Endothelial cell of umbilical vein (primary cell): ENCODE measurements at regions not wholly inside any gene's neighbourhood (a gene's known extent, or its start where the extent isn't known, plus 50 kb on each side); places are given as distances from the start of the nearest gene placed in this dataset.

Experiments
- BruUV-seq: library from RNA; stranded (reverse); fragments of 400-500 nt; replicated peaks from 2 replicates; lab custom pipeline; 2021; lab: Mats Ljungman, UMichigan
- CTCF ChIA-PET: fragments of 300-600, 350-600 bp; sonication (Branson Sonifier 250); formaldehyde crosslinking; loops from one replicate; lab custom pipeline; 2021; ENCODE audit warnings: antibody characterized with exemption, inconsistent platforms; lab: Charles Lee
- POLR2A ChIA-PET: fragments of 300-600, 350-600 bp; sonication (Branson Sonifier 250); formaldehyde crosslinking; loops from one replicate; lab custom pipeline; 2021; ENCODE audit warnings: antibody characterized with exemption, inconsistent platforms; lab: Charles Lee
- DNase-seq: peaks from one replicate; pipeline ENCODE4 v3.0.0-alpha.2; 2011; ENCODE audit warnings: low read depth, low spot score
- FAIRE-seq: peaks from 2 replicates; lab custom pipeline; 2011; peaks lifted over from hg19 to GRCh38; lab: Jason Lieb, UNC
- H2AFZ ChIP-seq: 2 replicates; pipeline ENCODE4 v1.6.0; 2012; ENCODE audit warnings: low read depth, low read length, control low read depth, inconsistent platforms
- H3K27ac ChIP-seq: 2 replicates; pipeline ENCODE4 v1.5.1; 2011; ENCODE audit warnings: low read depth, mild to moderate bottlenecking, control low read depth, low read length, moderate library complexity; ENCODE audit not compliant: insufficient read depth
- H3K27me3 ChIP-seq, 2 experiments: 2 replicates each; pipeline versions ENCODE4 v1.6.0 to v1.6.1; 2011; ENCODE audit warnings: low read length in 2 of 2, mixed read lengths in 1 of 2; ENCODE audit not compliant: control insufficient read depth in 2 of 2, insufficient read depth in 2 of 2
- H3K36me3 ChIP-seq, 2 experiments: 2 replicates in 1 of 2; 3 replicates in 1 of 2; pipeline ENCODE4 v1.5.1; 2011; ENCODE audit warnings: low read length in 2 of 2, mild to moderate bottlenecking in 1 of 2, moderate library complexity in 1 of 2; ENCODE audit not compliant: control insufficient read depth in 2 of 2, insufficient read depth in 2 of 2; ENCODE audit errors: extremely low read depth in 1 of 2
- H3K4me1 ChIP-seq: 3 replicates; pipeline ENCODE4 v1.5.1; 2011; ENCODE audit warnings: mild to moderate bottlenecking, low read length; ENCODE audit not compliant: control insufficient read depth, insufficient read depth; ENCODE audit errors: extremely low read depth
- H3K4me2 ChIP-seq: 2 replicates; pipeline ENCODE4 v1.6.1; 2011; ENCODE audit warnings: low read length, control low read depth, mixed read lengths; ENCODE audit not compliant: insufficient read depth
- H3K4me3 ChIP-seq, 3 experiments: fragments of 200-600 bp in 1 of 3; sonication (generic), shearing (Covaris generic) in 1 of 3; replicated peaks in 1 of 3; 2 replicates each; pipeline ENCODE4 v1.5.1; 2011 to 2016; ENCODE audit warnings: control low read depth in 3 of 3, low read length in 3 of 3, mild to moderate bottlenecking in 2 of 3, inconsistent platforms in 1 of 3, low read depth in 1 of 3, moderate library complexity in 1 of 3; ENCODE audit not compliant: insufficient read depth in 1 of 3
- H3K79me2 ChIP-seq: 2 replicates; pipeline ENCODE4 v1.6.0; 2012; ENCODE audit warnings: low read length, inconsistent platforms; ENCODE audit not compliant: control insufficient read depth, insufficient read depth
- H3K9ac ChIP-seq: replicated peaks from 2 replicates; pipeline ENCODE3; 2011; ENCODE audit warnings: low read length, control low read depth; ENCODE audit not compliant: insufficient read depth; ENCODE audit errors: extremely low read depth
- H3K9me1 ChIP-seq: replicated peaks from 3 replicates; pipeline ENCODE4 v1.6.0; 2011; ENCODE audit warnings: mild to moderate bottlenecking, low read length; ENCODE audit not compliant: control insufficient read depth, insufficient read depth; ENCODE audit errors: extremely low read depth
- H3K9me3 ChIP-seq: replicated peaks from 2 replicates; pipeline ENCODE4 v1.5.1; 2012; ENCODE audit warnings: low read length, inconsistent platforms; ENCODE audit not compliant: control insufficient read depth, insufficient read depth
- H4K20me1 ChIP-seq: replicated peaks from 2 replicates; pipeline ENCODE3; 2011; ENCODE audit warnings: mild to moderate bottlenecking, low read length; ENCODE audit not compliant: control insufficient read depth, insufficient read depth; ENCODE audit errors: extremely low read depth
- CTCF ChIP-seq, 2 donors: IDR thresholded peaks; 1 replicate in 1 of 2; 2 replicates in 1 of 2; pipeline ENCODE4 v1.5.1; 2011; ENCODE audit warnings: low read length in 2 of 2, mild to moderate bottlenecking in 2 of 2, moderate library complexity in 2 of 2, control low read depth in 1 of 2, inconsistent platforms in 1 of 2, low read depth in 1 of 2; ENCODE audit not compliant: insufficient read depth in 1 of 2; ENCODE audit errors: extremely low read depth in 1 of 2
- EZH2 ChIP-seq: IDR thresholded peaks from 2 replicates; pipeline ENCODE4 v1.6.1; 2012; ENCODE audit warnings: borderline replicate concordance, low read depth, mild to moderate bottlenecking, moderate library complexity, low read length, inconsistent platforms; ENCODE audit not compliant: severe bottlenecking
- FOS ChIP-seq: IDR thresholded peaks from 2 replicates; pipeline ENCODE4 v1.6.1; 2011; ENCODE audit warnings: mild to moderate bottlenecking, low read length, moderate library complexity, borderline replicate concordance; ENCODE audit not compliant: insufficient read depth
- GATA2 ChIP-seq: IDR thresholded peaks from 2 replicates; pipeline ENCODE4 v1.7.0; 2011; ENCODE audit warnings: low read depth, mild to moderate bottlenecking, moderate library complexity, mixed read lengths, low read length; ENCODE audit not compliant: insufficient read length, insufficient read depth
- JUN ChIP-seq: IDR thresholded peaks from 2 replicates; pipeline ENCODE4 v1.6.1; 2011; ENCODE audit warnings: borderline replicate concordance, low read depth; ENCODE audit not compliant: insufficient read length, insufficient read depth
- MAX ChIP-seq: IDR thresholded peaks from 2 replicates; pipeline ENCODE4 v1.6.1; 2011; ENCODE audit not compliant: insufficient read depth, insufficient read length
- MYC ChIP-seq: IDR thresholded peaks from one replicate; pipeline ENCODE4 v1.6.1; 2011; ENCODE audit warnings: mild to moderate bottlenecking, low read depth, low read length
- POLR2A ChIP-seq: IDR thresholded peaks from 2 replicates; pipeline ENCODE4 v1.6.1; 2012; ENCODE audit warnings: low read depth, mild to moderate bottlenecking, control low read depth, low read length
- POLR2AphosphoS5 ChIP-seq: IDR thresholded peaks from 2 replicates; pipeline ENCODE4 v1.6.1; 2012; ENCODE audit warnings: low read depth, mild to moderate bottlenecking, control low read depth, low read length, moderate library complexity; ENCODE audit not compliant: insufficient read depth
- dilution Hi-C: fragments of 300-500 bp; cut with MboI; formaldehyde crosslinking; loops from one replicate; pipeline ENCODE4 v1.15.0; 2019; ENCODE audit warnings: low sequenced_read_pairs; ENCODE audit not compliant: extremely low pct_ligation_motif_present
- intact Hi-C: fragments of 100-400 bp; cut with micrococcal nuclease; formaldehyde crosslinking; loops from one replicate; pipeline ENCODE4 v1.10.0; 2022

- Histone ChIP-seq H3K4me3 (no peak overlapping the region), H3K9me3 (peaks cover 3% of the 10 kb centered on the region), H4K20me1 (no peaks in the 10 kb centered on the region), H3K4me1 (no peaks in the 10 kb centered on the region), H3K9ac (no peak overlapping the region), H3K27ac (no peak overlapping the region), H2AFZ (no peak overlapping the region), H3K79me2 (no peaks in the 10 kb centered on the region), H3K9me1 (no peaks in the 10 kb centered on the region), H3K4me2 (no peak overlapping the region), H3K36me3 (no peaks in the 10 kb centered on the region), H3K27me3 (no peaks in the 10 kb centered on the region)
- no peak for DNase-seq
- ChIA-PET CTCF (no interaction called here), POLR2A (no interaction called here)
- no TSS peak for BruUV-seq
- dilution Hi-C loops = no loop called here
- FAIRE-seq = no peak
- no peak for TF ChIP-seq CTCF (IDR thresholded peaks at IDR 0.05; ENCODE audit: extremely low read depth in 1 of 2, insufficient read depth in 1 of 2, low read depth in 1 of 2, low read length in 2 of 2)
- no peak for TF ChIP-seq MYC
- no peak for TF ChIP-seq FOS
- TF ChIP-seq MAX = no peak
- TF ChIP-seq EZH2 = no peak
- TF ChIP-seq POLR2AphosphoS5 = no peak
- no peak for TF ChIP-seq GATA2
- no peak for TF ChIP-seq POLR2A
- no peak for TF ChIP-seq JUN
- intact Hi-C loops = no loop called here
Measured at GRCh38 chr15:27623560-27624305, 475.4 kb downstream of the OCA2 start.
